T-helper 2 cell (primary cell): ENCODE measurements at regions not wholly inside any gene's neighbourhood (a gene's known extent, or its start where the extent isn't known, plus 50 kb on each side); places are given as distances from the start of the nearest gene placed in this dataset.

Experiments
- DNase-seq, 5 experiments: peaks; one replicate each; pipeline versions ENCODE4 v3.0.0 to v3.0.0-alpha.2; 2012 to 2022

DNA sequence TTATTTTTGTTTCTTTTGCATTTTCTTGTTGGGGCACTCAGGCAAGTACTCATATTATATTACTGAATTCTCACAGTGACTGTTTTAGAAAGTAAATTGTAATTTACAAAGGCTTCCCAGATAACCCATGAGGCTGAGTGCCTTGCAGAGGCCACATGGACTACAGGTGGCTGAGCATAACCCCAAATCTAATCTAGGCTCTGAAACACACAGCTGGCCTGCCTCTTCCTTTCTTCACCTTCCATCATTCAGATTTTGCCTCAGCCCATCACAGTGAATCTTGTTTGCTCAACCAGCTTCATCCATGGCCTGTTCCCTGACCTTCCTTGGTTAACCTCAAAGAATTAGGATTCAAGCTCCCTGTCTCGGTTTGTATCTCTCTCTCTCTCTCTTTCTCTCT, 78.5 kb upstream of the PRDM11 start:
- DNase-seq = no peak

DNA sequence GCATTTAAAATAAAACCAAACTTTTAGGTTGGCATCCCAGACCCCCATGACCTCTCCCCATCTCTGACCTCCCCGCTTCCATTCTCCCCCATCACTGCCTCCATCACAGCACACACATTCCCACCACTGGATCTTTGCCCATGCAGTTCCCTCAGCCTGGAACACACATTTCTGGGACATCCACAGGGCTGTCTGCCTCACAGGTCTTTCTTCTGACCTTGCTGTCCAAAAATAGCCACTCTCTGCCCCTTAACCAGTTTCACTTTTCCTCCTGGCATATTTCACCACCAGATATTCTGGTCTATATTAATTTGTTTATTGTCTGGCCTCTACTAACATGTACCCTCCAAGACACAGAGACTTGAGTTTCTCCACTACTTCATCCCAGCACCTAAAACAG, 75.2 kb upstream of the PRDM11 start:
- no peak for DNase-seq

DNA sequence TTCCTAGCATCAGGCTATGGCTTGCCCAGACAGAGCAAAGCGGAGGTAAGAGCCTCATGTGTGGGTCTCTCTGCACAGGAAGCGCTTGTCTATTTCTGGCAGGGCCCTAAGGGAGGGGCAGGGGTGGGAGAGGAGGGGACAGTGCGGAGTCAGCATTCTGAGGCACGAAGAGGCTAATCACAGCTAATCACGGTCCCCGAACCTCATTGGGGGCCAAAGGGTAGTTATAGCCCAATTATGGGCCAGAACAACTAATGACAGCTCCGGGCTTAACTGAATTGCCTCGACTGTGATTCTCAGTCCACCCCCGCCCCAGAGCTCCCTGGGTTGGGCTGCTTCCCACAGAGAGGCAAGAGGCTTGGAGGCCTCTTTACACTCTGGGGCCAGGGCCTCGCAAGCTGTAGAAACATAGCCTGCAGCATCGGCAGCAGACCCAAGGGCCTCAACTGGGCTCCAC, 72.7 kb upstream of the PRDM11 start:
- DNase-seq = no peak

GRCh38 chr11:45075519-45075918, 70.9 kb upstream of the PRDM11 start:
- no peak for DNase-seq

GRCh38 chr11:45075952-45076351, 70.5 kb upstream of the PRDM11 start:
- DNase-seq = no peak

GRCh38 chr11:45076761-45077160, 69.7 kb upstream of the PRDM11 start:
- DNase-seq = no peak

- no peak for DNase-seq
Measured at GRCh38 chr11:45078236-45079074, 68.0 kb upstream of the PRDM11 start.

DNA sequence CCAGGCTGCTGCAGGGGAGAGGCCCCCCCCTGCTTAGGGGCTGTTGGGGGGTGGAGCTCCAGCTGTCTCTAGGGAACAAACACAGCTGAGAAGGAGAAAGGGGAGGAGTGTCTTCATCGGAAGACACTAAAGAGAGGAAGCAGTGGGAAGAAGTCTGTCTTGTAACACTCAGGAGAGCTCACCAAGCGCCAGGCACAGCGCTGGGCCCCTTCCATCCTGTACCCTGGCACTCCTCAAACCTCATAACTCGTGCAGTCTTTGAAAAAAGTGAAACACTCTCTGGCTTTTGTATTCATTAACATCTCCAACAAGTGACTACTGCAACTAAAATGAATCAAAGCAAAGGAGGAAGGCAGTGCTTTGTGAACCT, 67.4 kb upstream of the PRDM11 start:
- DNase-seq = no peak

GRCh38 chr11:45079567-45079942, 66.9 kb upstream of the PRDM11 start:
- DNase-seq = peak in 1 of 5 experiments; percentile 32

- DNase-seq = peak in 4 of 5 experiments; percentile 11 to 87 (median 51)
Measured at GRCh38 chr11:45079943-45080719, 66.3 kb upstream of the PRDM11 start.

GRCh38 chr11:45082744-45083543, 63.5 kb upstream of the PRDM11 start:
- peak in 1 of 5 experiments; percentile 55 for DNase-seq

DNA sequence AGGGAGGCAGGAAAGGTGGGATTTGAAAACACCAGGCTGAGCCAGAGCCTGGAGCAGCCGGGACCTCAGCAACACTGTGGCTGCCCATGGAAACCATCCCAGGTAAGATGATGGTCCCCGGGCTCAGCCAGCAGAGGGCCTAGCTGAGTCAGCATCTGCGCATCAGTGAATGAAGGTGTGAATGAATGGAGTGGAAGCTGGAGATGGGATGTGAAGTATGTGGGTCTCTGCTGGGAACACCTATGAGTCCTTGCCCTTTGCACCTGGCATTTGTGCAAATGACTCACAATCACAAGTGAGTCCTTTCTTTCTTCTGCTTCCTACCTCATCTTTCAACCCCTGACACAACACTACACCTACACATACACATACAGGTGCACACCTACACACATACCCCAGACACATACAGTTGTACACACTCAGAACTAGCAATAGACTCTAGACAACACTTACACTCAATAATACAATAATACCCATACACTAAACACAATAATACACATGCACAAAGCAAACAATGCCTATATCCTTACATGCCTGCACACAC, 62.8 kb upstream of the PRDM11 start:
- no peak for DNase-seq

- no peak for DNase-seq
Measured at GRCh38 chr11:45085646-45086501, 60.6 kb upstream of the PRDM11 start.

DNA sequence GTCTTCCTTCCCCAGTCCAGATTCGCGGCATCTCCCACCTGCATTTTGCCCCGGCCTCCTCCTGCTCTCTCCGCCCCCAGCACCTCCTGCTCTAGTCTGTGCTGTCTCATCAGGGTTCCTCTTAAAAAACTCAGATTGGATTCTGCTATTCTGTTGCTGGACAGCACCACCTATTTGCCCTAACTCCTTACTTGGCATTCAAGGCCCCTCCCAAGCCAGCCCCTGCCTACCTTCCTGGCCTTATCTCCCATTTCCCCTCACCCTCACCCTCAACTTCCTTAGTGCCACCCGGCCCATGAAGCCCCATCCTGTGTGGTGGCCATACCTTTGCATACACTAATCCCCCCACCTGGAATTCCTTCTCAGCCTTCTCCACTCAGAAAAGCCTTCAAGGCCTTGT, 59.9 kb upstream of the PRDM11 start:
- DNase-seq = no peak

GRCh38 chr11:45087086-45087899, 59.1 kb upstream of the PRDM11 start:
- DNase-seq = no peak

- no peak for DNase-seq
Measured at GRCh38 chr11:45087900-45088160, 58.6 kb upstream of the PRDM11 start.

- no peak for DNase-seq
Measured at GRCh38 chr11:45089251-45089650, 57.2 kb upstream of the PRDM11 start.

- peak in 1 of 5 experiments; percentile 42 for DNase-seq
Measured at GRCh38 chr11:45089676-45090499, 56.6 kb upstream of the PRDM11 start.

GRCh38 chr11:45090607-45091006, 55.8 kb upstream of the PRDM11 start:
- DNase-seq = no peak
